ENCODE measurements at regions not wholly inside any gene's neighbourhood (a gene's known extent, or its start where the extent isn't known, plus 50 kb on each side); places are given as distances from the start of the nearest gene placed in this dataset.

- TF ChIP-seq CTCF (conservative IDR thresholded peaks at IDR 0.05 in 1 of 2, IDR thresholded peaks at IDR 0.05 in 1 of 2; ENCODE audit: low read depth in 1 of 2, low read length in 2 of 2) (peak; percentile 92 to 94), EZH2 (IDR thresholded peaks at IDR 0.05; ENCODE audit: low read length, missing control alignments) (no peak)
Measured at GRCh38 chr11:113532697-113533424, 57.7 kb upstream of the DRD2 start.

Measured in fibroblast of lung (primary cell).